ENCODE measurements at regions not wholly inside any gene's neighbourhood (a gene's known extent, or its start where the extent isn't known, plus 50 kb on each side); places are given as distances from the start of the nearest gene placed in this dataset.
"Not testable (repeated sequence)": the region's sequence is repeated elsewhere in the genome, so short reads cannot be mapped to it uniquely, and the experiment has no call there.

GRCh38 chr1:14253676-14254075 is 344.8 kb upstream of the KAZN start:
- Mint-ChIP-seq H3K36me3 (no peaks in the 10 kb centered on the region), H3K27me3 (peaks cover 5% of the 10 kb centered on the region), H3K4me1 (ENCODE audit: low read depth) (no peaks in the 10 kb centered on the region), H3K4me3 (no peak overlapping the region), H3K9me3 (ENCODE audit: low read depth) (no peaks in the 10 kb centered on the region), H3K27ac (no peak overlapping the region)

- peaks cover 5% of the 10 kb centered on the region for H3K27me3 Mint-ChIP-seq
- no peak overlapping the region for H3K27ac Mint-ChIP-seq
- H3K9me3 Mint-ChIP-seq (ENCODE audit: low read depth) = no peaks in the 10 kb centered on the region
- H3K36me3 Mint-ChIP-seq = no peaks in the 10 kb centered on the region
- no peaks in the 10 kb centered on the region for H3K4me1 Mint-ChIP-seq (ENCODE audit: low read depth)
- H3K4me3 Mint-ChIP-seq = no peak overlapping the region
Observed at GRCh38 chr1:14254251-14254650, 344.2 kb upstream of the KAZN start.

- Mint-ChIP-seq H3K4me1 (ENCODE audit: low read depth) (no peaks in the 10 kb centered on the region), H3K36me3 (no peaks in the 10 kb centered on the region), H3K27ac (no peak overlapping the region), H3K27me3 (peaks cover 8% of the 10 kb centered on the region), H3K9me3 (ENCODE audit: low read depth) (no peaks in the 10 kb centered on the region), H3K4me3 (no peak overlapping the region)
Observed at GRCh38 chr1:14255233-14255632, 343.3 kb upstream of the KAZN start.

- peaks cover 6% of the 10 kb centered on the region for H3K27me3 Mint-ChIP-seq
- H3K9me3 Mint-ChIP-seq (ENCODE audit: low read depth) = no peaks in the 10 kb centered on the region
- H3K4me1 Mint-ChIP-seq (ENCODE audit: low read depth) = no peaks in the 10 kb centered on the region
- no peak overlapping the region for H3K27ac Mint-ChIP-seq
- H3K4me3 Mint-ChIP-seq = no peak overlapping the region
- no peaks in the 10 kb centered on the region for H3K36me3 Mint-ChIP-seq
Observed at GRCh38 chr1:14255711-14256110, 342.8 kb upstream of the KAZN start.

GRCh38 chr1:14259191-14259757 is 339.2 kb upstream of the KAZN start:
- Mint-ChIP-seq H3K4me1 (ENCODE audit: low read depth) (no peaks in the 10 kb centered on the region), H3K4me3 (no peak overlapping the region), H3K27ac (no peak overlapping the region)

GRCh38 chr1:14260480-14260879 is 338.0 kb upstream of the KAZN start:
- H3K36me3 Mint-ChIP-seq = no peaks in the 10 kb centered on the region
- no peaks in the 10 kb centered on the region for H3K4me1 Mint-ChIP-seq (ENCODE audit: low read depth)
- H3K27ac Mint-ChIP-seq = no peak overlapping the region
- no peaks in the 10 kb centered on the region for H3K9me3 Mint-ChIP-seq (ENCODE audit: low read depth)
- peaks cover 6% of the 10 kb centered on the region for H3K27me3 Mint-ChIP-seq
- H3K4me3 Mint-ChIP-seq = no peak overlapping the region

More at GRCh38 chr1:14259191-14259757, 339.2 kb upstream of the KAZN start:
- Mint-ChIP-seq H3K27me3 (peaks cover 6% of the 10 kb centered on the region), H3K36me3 (no peaks in the 10 kb centered on the region), H3K9me3 (ENCODE audit: low read depth) (no peaks in the 10 kb centered on the region)

GRCh38 chr1:14261395-14261794 is 337.1 kb upstream of the KAZN start:
- Mint-ChIP-seq H3K4me3 (no peak overlapping the region), H3K27ac (no peak overlapping the region), H3K27me3 (peaks cover 6% of the 10 kb centered on the region), H3K4me1 (ENCODE audit: low read depth) (no peaks in the 10 kb centered on the region), H3K9me3 (ENCODE audit: low read depth) (no peaks in the 10 kb centered on the region), H3K36me3 (no peaks in the 10 kb centered on the region)

GRCh38 chr1:14262637-14263036 is 335.8 kb upstream of the KAZN start:
- H3K27me3 Mint-ChIP-seq = peaks cover 3% of the 10 kb centered on the region

GRCh38 chr1:14263225-14263624 is 335.3 kb upstream of the KAZN start:
- no peak overlapping the region for H3K4me3 Mint-ChIP-seq

More at GRCh38 chr1:14262637-14263036, 335.8 kb upstream of the KAZN start:
- Mint-ChIP-seq H3K9me3 (ENCODE audit: low read depth) (no peaks in the 10 kb centered on the region), H3K4me1 (ENCODE audit: low read depth) (no peaks in the 10 kb centered on the region), H3K36me3 (no peaks in the 10 kb centered on the region), H3K4me3 (no peak overlapping the region), H3K27ac (no peak overlapping the region)

GRCh38 chr1:14263671-14264070 is 334.8 kb upstream of the KAZN start:
- peaks cover 3% of the 10 kb centered on the region for H3K27me3 Mint-ChIP-seq
- H3K9me3 Mint-ChIP-seq (ENCODE audit: low read depth) = no peaks in the 10 kb centered on the region
- H3K4me3 Mint-ChIP-seq = no peak overlapping the region
- H3K27ac Mint-ChIP-seq = no peak overlapping the region
- H3K4me1 Mint-ChIP-seq (ENCODE audit: low read depth) = no peaks in the 10 kb centered on the region
- H3K36me3 Mint-ChIP-seq = no peaks in the 10 kb centered on the region

More at GRCh38 chr1:14263225-14263624, 335.3 kb upstream of the KAZN start:
- Mint-ChIP-seq H3K4me1 (ENCODE audit: low read depth) (no peaks in the 10 kb centered on the region), H3K27ac (no peak overlapping the region), H3K27me3 (peaks cover 3% of the 10 kb centered on the region), H3K9me3 (ENCODE audit: low read depth) (no peaks in the 10 kb centered on the region), H3K36me3 (no peaks in the 10 kb centered on the region)

- Mint-ChIP-seq H3K36me3 (no peaks in the 10 kb centered on the region), H3K4me3 (no peak overlapping the region), H3K4me1 (ENCODE audit: low read depth) (no peaks in the 10 kb centered on the region), H3K9me3 (ENCODE audit: low read depth) (no peaks in the 10 kb centered on the region), H3K27me3 (no peaks in the 10 kb centered on the region), H3K27ac (no peak overlapping the region)
Observed at GRCh38 chr1:14265495-14265894, 333.0 kb upstream of the KAZN start.

GRCh38 chr1:14267991-14268390 is 330.5 kb upstream of the KAZN start:
- Mint-ChIP-seq H3K27ac (no peak overlapping the region), H3K4me1 (ENCODE audit: low read depth) (no peaks in the 10 kb centered on the region), H3K27me3 (no peaks in the 10 kb centered on the region), H3K4me3 (no peak overlapping the region), H3K9me3 (ENCODE audit: low read depth) (no peaks in the 10 kb centered on the region), H3K36me3 (no peaks in the 10 kb centered on the region)

- Mint-ChIP-seq H3K27me3 (no peaks in the 10 kb centered on the region), H3K9me3 (ENCODE audit: low read depth) (no peaks in the 10 kb centered on the region), H3K27ac (no peak overlapping the region), H3K4me1 (ENCODE audit: low read depth) (no peaks in the 10 kb centered on the region), H3K36me3 (no peaks in the 10 kb centered on the region), H3K4me3 (no peak overlapping the region)
Observed at GRCh38 chr1:14270821-14271220, 327.7 kb upstream of the KAZN start.

GRCh38 chr1:14273811-14274210 is 324.7 kb upstream of the KAZN start:
- no peaks in the 10 kb centered on the region for H3K36me3 Mint-ChIP-seq
- no peaks in the 10 kb centered on the region for H3K4me1 Mint-ChIP-seq (ENCODE audit: low read depth)
- no peaks in the 10 kb centered on the region for H3K9me3 Mint-ChIP-seq (ENCODE audit: low read depth)
- no peaks in the 10 kb centered on the region for H3K27me3 Mint-ChIP-seq
- no peak overlapping the region for H3K27ac Mint-ChIP-seq
- H3K4me3 Mint-ChIP-seq = no peak overlapping the region

GRCh38 chr1:14279891-14280290 is 318.6 kb upstream of the KAZN start:
- not testable (repeated sequence) for H3K9me3 Mint-ChIP-seq (ENCODE audit: low read depth); H3K27ac Mint-ChIP-seq; H3K4me3 Mint-ChIP-seq; H3K4me1 Mint-ChIP-seq (ENCODE audit: low read depth); H3K36me3 Mint-ChIP-seq; H3K27me3 Mint-ChIP-seq

- Mint-ChIP-seq H3K4me3 (no peak overlapping the region), H3K4me1 (ENCODE audit: low read depth) (no peaks in the 10 kb centered on the region), H3K27ac (no peak overlapping the region), H3K27me3 (no peaks in the 10 kb centered on the region), H3K9me3 (ENCODE audit: low read depth) (no peaks in the 10 kb centered on the region), H3K36me3 (no peaks in the 10 kb centered on the region)
Observed at GRCh38 chr1:14280909-14281308, 317.6 kb upstream of the KAZN start.
